Lung microvascular endothelial cell (primary cell): ENCODE measurements at regions not wholly inside any gene's neighbourhood (a gene's known extent, or its start where the extent isn't known, plus 50 kb on each side); places are given as distances from the start of the nearest gene placed in this dataset.
"Not testable (repeated sequence)": the region's sequence is repeated elsewhere in the genome, so short reads cannot be mapped to it uniquely, and the experiment has no call there.

ENCODE experiments used
- DNase-seq, 2 donors: peaks; one replicate each; pipeline versions ENCODE4 v3.0.0 to v3.0.0-alpha.2; 2010; ENCODE audit warnings: low read depth in 2 of 2

- DNase-seq, result no peak
Observed at GRCh38 chr10:128576943-128577670, 450.9 kb upstream of the MKI67 start.

DNA sequence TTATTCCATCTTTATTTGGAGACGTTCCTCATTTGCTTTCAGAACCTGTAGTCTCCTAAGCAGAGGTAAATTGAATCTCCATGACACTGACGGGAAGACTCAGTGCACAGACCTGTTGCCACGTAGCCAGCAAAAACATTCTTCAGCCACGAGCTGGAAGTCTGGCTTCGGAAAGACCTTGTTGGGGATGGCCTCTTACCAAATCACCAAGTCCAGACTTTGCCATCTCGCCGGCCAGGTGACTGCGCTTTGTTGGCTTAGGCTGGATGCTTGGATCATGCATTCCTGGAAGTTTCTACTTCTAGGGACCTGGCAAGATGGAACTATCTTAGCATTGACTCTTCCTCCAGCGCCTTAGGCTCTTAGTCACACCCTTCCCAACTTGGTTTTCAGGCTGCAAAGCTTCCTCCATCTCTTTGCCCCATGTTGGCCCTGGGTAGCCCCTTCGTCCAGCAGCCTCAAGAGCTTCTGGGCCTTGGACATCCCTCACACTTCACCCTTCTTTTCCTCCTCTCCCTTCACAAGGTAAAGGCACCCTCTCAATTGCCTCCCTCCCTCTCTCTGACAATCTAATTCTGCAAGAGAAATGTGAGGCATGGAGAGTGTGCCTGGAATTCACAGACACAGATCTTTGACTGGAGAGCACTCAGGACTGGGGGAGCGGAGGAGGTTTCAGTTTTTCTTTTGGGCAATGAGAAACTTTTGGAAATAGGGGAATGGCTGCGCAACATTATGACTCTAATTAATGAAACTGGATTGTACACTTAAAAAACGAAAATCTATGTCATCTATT lies 451.9 kb upstream of the MKI67 start:
- DNase-seq, result no peak

DNA sequence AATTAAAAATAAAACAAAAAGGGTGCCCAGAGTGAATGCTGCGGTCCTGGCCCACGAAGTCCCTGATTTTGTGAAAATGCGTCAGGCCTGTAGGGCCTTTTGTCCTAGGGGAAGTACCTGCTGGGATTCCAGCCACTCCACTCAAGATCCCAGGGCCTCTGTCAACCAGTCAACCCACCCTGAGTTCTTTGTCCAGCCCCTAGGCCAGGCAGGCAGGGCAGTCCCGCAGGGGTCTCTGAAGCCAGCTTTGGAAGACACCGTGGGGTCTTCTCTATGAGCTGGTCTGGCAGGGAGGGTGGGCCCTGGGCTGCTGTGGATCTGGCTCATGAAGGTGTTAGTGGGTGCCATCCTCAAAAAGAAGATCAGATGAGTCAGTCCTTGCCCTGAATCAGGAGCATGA lies 452.5 kb upstream of the MKI67 start:
- DNase-seq, result no peak

DNA sequence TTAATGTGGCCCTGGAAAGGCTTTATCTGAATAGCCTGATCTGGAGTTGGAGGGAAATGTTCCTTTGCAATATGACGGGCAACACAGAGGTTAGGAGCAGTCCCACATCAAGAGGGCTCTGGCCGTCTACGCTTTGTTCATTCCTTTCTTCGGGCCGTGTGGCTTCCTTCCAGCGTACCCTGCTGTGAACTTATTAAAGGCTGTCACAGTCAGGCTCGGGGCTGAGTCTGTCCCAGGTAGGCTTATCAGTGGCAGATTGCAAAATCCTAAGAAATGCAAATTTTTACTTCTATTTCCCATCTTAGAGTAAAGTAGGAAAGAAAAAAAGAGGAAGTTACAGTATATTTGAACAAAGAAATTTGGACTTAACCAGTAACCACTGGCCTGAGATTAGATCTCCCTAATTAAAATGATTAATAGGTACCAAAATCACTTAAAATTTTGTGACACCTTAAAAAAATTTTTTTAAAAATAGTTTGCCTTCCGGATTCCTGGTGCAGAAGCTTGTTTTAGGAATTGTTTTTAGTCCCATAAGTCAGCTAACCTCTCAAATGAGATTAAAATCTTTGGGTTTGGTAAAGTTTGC lies 453.1 kb upstream of the MKI67 start:
- DNase-seq, result no peak

GRCh38 chr10:128579901-128580300 lies 453.7 kb upstream of the MKI67 start:
- DNase-seq, result no peak

DNA sequence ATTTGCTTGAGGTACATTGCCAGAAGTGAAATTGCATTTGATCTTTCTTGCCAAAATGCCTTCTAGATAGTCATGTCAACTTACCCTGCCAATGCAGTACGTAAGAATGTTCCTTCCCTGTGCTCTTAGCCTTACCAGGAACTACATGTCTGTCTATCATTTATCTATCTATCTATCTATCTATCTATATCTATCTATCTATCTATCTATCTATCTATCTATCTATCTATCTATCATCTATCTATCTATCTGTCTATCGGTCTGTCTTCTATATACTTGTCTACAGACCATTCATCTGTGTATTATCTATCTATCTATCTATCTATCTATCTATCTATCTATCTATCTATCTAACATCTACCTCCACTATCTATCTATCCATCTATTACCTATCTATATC lies 456.9 kb upstream of the MKI67 start:
- not testable (repeated sequence) for DNase-seq

- not testable (repeated sequence) for DNase-seq
Observed at GRCh38 chr10:128586599-128586998, 460.4 kb upstream of the MKI67 start.

GRCh38 chr10:128587689-128588088 lies 461.5 kb upstream of the MKI67 start:
- no peak for DNase-seq

GRCh38 chr10:128588402-128588801 lies 462.2 kb upstream of the MKI67 start:
- DNase-seq, result no peak

GRCh38 chr10:128594688-128595087 lies 468.5 kb upstream of the MKI67 start:
- no peak for DNase-seq

GRCh38 chr10:128596906-128597305 lies 470.7 kb upstream of the MKI67 start:
- DNase-seq, result no peak

GRCh38 chr10:128599030-128599429 lies 472.8 kb upstream of the MKI67 start:
- no peak for DNase-seq

DNA sequence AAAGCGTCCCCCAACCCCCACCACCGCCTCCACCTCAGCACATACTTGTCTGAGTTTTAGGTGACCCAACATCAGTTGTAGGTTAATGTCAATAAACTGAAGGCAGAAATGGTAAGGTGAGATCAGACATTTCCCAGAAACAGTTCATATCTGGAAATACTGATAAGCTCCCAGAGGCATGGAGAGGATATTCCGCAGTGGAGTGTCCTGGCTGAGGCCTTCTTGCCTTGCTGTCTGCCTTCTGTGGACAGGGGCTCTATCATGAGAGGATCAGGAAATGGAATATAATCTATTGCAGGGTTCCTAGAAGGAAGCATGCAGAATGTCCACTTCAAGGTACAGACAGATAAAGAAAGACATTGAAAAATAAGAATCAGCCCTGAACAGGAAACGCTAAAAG lies 473.3 kb upstream of the MKI67 start:
- no peak for DNase-seq

GRCh38 chr10:128602183-128602582 lies 476.0 kb upstream of the MKI67 start:
- DNase-seq, result no peak

DNA sequence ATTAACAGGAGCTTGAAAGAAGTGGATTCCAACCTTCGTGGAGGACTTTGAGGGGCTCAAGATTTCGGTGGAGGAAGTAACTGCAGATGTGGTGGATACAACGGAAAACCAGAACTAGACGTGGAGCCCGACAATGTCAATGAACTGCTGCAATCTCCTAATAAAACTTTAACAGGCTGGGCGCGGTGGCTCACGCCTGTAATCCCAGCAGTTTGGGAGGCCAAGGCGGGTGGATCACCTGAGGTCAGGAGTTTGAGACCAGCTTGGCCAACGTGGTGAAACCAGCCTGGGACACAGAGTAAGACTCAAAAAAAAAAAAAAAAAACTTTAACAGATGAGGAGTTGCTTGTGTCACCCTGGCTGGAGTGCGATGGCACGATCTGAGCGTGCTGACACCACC lies 477.8 kb upstream of the MKI67 start:
- DNase-seq, result no peak

DNA sequence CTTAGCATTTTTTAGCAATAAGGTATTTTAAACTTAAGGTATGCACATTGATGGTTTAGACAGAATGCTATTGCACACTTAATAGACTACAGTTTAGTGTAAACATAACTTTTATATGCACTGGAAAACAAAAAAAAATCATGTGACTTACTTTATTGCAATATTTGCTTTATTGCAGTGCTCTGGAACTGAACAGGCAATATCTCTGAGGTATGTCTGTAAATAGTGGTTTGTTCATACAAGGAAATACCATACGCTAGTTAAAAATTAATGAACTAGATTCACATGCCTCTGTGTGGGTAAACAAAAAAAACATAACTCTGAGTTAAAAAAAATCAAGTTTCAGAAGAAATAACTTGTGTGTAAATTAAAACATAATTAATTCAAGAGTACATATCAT lies 479.0 kb upstream of the MKI67 start:
- no peak for DNase-seq

DNA sequence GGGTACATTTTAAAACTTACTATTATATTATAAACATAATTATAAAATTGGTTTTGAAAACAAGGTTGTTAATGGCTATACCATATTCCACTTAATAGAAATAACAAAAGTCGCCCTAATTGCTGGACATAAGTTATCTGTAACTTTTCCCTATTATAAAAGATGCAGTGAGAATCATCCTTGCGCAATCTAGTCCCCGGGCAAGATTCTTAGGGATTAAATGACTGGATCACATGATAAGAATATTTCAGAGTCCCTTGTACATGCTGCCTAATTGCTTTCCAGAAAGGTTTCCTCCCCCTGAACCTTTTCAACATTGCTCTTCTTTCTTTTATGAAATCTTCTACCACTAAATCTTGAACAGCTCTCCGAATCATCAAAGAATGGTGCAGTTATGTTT lies 479.8 kb upstream of the MKI67 start:
- no peak for DNase-seq

- no peak for DNase-seq
Observed at GRCh38 chr10:128608791-128609190, 482.6 kb upstream of the MKI67 start.

GRCh38 chr10:128609460-128609859 lies 483.2 kb upstream of the MKI67 start:
- no peak for DNase-seq

DNA sequence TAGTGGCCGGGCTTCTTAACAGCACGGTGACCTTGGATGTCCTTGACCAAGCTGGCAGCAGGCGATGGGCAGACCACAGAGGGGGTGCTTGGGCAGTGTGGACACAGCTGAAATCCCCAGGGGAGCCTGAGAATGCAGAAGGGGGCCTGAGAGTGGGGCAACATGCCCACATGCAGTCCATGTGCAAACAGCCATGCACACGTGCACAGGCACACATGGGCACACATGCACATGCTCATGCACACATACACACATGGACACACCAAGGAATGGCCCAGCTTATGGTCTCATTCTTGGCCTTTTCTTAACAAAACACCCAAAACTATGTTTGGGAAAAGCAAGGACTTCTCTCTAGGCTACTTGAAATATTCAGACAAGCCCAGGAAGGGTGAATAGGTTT lies 483.9 kb upstream of the MKI67 start:
- no peak for DNase-seq

DNA sequence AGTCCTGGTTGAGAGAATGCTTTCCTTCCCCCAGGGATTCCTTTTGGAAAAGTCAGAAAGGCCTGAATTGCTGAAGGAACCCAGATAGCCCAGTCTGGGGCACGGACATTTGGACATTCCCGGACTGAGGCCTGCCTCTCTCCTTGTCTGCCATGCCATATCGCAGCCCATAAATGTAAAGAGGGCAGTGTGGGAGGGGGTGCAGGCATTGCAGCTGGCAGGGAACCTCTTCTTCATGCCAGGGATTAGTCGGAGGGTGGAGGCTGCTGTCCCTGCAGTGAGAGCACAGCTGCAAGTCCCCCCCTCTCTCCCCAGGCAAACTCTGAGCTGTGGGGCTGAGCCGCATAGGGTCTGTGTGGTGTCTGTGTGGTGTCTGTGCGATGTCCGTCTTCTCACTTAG lies 486.0 kb upstream of the MKI67 start:
- no peak for DNase-seq

- DNase-seq, result no peak
Observed at GRCh38 chr10:128612631-128613030, 486.4 kb upstream of the MKI67 start.
